Right lobe of liver (tissue), 4 donors: ENCODE measurements at regions not wholly inside any gene's neighbourhood (a gene's known extent, or its start where the extent isn't known, plus 50 kb on each side); places are given as distances from the start of the nearest gene placed in this dataset.

Source experiments
- POLR2A ChIP-seq: fragments of 450-650 bp; IDR thresholded peaks from one replicate; pipeline ENCODE4 v1.6.1; 2017; ENCODE audit warnings: antibody characterized with exemption, mild to moderate bottlenecking
- TF ChIP-seq, protein P1 (sequence below), 4 donors: fragments of 200-600 bp in 3 of 4; fragments of 450-650 bp in 1 of 4; IDR thresholded peaks; one replicate each; pipeline versions ENCODE4 v1.5.1 to v1.8.0; 2016 to 2022; ENCODE audit warnings: antibody characterized with exemption in 4 of 4, mild to moderate bottlenecking in 2 of 4
- donor health status: DM: no; HTN: no; CAD: no.
- donor health status: DM: no; HTN: no; CAD: no.
- donor health status: DM: no; HTN: yes; CAD: no.

DNA sequence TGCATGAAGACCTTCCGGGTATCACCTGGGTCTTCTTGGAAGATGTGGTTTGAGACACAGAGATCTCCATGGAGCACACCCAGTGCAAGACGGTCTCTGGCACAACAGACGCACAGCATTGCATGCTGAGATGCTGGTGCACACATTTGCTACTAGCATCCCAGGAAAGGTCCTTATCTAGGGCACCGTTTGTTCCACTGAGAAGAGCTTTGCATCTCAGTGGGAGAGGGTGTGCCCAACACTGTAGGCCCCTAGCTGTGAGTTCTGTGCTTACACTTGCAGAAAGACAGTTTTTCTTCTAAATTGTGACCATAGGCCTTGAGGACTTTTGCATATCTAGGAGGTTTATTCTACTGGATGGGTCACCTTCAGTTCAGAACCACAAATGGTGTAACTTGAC is 554.1 kb downstream of the MATN1 start:
- TF ChIP-seq, protein P1, sequence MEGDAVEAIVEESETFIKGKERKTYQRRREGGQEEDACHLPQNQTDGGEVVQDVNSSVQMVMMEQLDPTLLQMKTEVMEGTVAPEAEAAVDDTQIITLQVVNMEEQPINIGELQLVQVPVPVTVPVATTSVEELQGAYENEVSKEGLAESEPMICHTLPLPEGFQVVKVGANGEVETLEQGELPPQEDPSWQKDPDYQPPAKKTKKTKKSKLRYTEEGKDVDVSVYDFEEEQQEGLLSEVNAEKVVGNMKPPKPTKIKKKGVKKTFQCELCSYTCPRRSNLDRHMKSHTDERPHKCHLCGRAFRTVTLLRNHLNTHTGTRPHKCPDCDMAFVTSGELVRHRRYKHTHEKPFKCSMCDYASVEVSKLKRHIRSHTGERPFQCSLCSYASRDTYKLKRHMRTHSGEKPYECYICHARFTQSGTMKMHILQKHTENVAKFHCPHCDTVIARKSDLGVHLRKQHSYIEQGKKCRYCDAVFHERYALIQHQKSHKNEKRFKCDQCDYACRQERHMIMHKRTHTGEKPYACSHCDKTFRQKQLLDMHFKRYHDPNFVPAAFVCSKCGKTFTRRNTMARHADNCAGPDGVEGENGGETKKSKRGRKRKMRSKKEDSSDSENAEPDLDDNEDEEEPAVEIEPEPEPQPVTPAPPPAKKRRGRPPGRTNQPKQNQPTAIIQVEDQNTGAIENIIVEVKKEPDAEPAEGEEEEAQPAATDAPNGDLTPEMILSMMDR (IDR thresholded peaks at IDR 0.05), result no peak
- no peak for TF ChIP-seq POLR2A
